HG02678 (cell line): ENCODE measurements at regions not wholly inside any gene's neighbourhood (a gene's known extent, or its start where the extent isn't known, plus 50 kb on each side); places are given as distances from the start of the nearest gene placed in this dataset.

Experiments
- ATAC-seq: cut with Tn5 transposase; IDR thresholded peaks from one replicate; pipeline ENCODE4 v1.9.1; 2021; ENCODE audit warnings: mild to moderate bottlenecking, moderate library complexity; ENCODE audit not compliant: unreplicated experiment

- ATAC-seq, result no peak
These were observed 130.6 kb upstream of the NPVF start for GRCh38 chr7:25358926-25359325.

- ATAC-seq, result no peak
These were observed 131.3 kb upstream of the NPVF start for GRCh38 chr7:25359471-25360059.

GRCh38 chr7:25360451-25360850, 132.2 kb upstream of the NPVF start:
- ATAC-seq, result no peak

- no peak for ATAC-seq
These were observed 133.1 kb upstream of the NPVF start for GRCh38 chr7:25361387-25361786.

- no peak for ATAC-seq
These were observed 133.6 kb upstream of the NPVF start for GRCh38 chr7:25361863-25362262.

GRCh38 chr7:25368599-25369201, 140.4 kb upstream of the NPVF start:
- ATAC-seq, result no peak

GRCh38 chr7:25369786-25370185, 141.5 kb upstream of the NPVF start:
- ATAC-seq, result no peak

- ATAC-seq, result no peak
These were observed 143.7 kb upstream of the NPVF start for GRCh38 chr7:25371972-25372371.

- ATAC-seq, result no peak
These were observed 147.7 kb upstream of the NPVF start for GRCh38 chr7:25375805-25376600.

GRCh38 chr7:25379351-25380300, 151.3 kb upstream of the NPVF start:
- ATAC-seq, result no peak

- ATAC-seq, result no peak
These were observed 153.7 kb upstream of the NPVF start for GRCh38 chr7:25381818-25382589.

GRCh38 chr7:25382869-25383268, 154.6 kb upstream of the NPVF start:
- ATAC-seq, result no peak

- no peak for ATAC-seq
These were observed 155.1 kb upstream of the NPVF start for GRCh38 chr7:25383402-25383801.

GRCh38 chr7:25384788-25385505, 156.7 kb upstream of the NPVF start:
- no peak for ATAC-seq

GRCh38 chr7:25385506-25386136, 157.3 kb upstream of the NPVF start:
- no peak for ATAC-seq

GRCh38 chr7:25386311-25386744, 158.0 kb upstream of the NPVF start:
- no peak for ATAC-seq

- ATAC-seq, result no peak
These were observed 160.4 kb upstream of the NPVF start for GRCh38 chr7:25388681-25389080.

- no peak for ATAC-seq
These were observed 161.3 kb upstream of the NPVF start for GRCh38 chr7:25389489-25390106.
